AG10803 (cell line): ENCODE measurements at regions not wholly inside any gene's neighbourhood (a gene's known extent, or its start where the extent isn't known, plus 50 kb on each side); places are given as distances from the start of the nearest gene placed in this dataset.
A peak's percentile ranks its signal among the peaks of the same experiment; 100 is the strongest.

Experiments
- DNase-seq: peaks from one replicate; pipeline ENCODE4 v3.0.0; 2010; ENCODE audit warnings: low read depth
- H3K4me3 ChIP-seq: 2 replicates; pipeline ENCODE4 v1.5.1; 2011; ENCODE audit warnings: mild to moderate bottlenecking, low read length, control low read depth
- TF ChIP-seq, protein P1 (sequence below): conservative IDR thresholded peaks from 2 replicates; pipeline ENCODE4 v1.5.1; 2011; ENCODE audit warnings: mild to moderate bottlenecking, low read length, control low read depth, inconsistent platforms

DNA sequence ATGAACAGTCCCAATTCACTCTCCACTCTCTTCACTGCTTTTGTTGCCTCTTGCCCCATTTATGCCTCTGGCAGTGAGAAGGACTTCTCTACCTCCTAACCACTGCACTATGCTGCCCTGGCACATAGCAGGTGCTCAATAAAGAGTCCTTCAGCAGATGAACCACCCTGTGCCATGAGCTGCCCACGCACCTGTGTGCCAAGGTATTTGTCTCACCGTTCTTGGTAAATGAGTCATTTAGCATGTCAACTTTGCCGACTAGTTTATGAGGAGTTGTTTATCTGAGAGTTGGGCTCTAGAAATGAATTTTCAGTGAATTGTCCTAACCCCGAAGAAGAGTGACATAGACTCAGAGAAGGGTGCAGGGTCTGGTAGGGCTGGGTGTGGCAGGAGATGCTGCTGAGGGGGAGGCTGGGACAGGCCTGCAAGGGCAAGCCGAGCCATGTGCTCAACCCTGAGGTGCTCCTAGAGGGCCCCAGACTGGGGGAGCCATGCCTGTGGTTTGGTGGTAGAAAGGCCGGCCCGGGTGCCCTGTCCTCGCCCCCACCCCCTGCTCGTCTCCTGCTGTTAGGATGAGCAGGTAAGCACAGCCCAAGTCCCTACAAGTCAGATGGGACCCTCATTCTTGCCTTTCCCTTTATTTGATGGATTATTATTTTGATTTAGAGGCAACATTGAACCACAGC lies 654.5 kb downstream of the MATN1 start:
- no peak for DNase-seq
- TF ChIP-seq, protein P1, sequence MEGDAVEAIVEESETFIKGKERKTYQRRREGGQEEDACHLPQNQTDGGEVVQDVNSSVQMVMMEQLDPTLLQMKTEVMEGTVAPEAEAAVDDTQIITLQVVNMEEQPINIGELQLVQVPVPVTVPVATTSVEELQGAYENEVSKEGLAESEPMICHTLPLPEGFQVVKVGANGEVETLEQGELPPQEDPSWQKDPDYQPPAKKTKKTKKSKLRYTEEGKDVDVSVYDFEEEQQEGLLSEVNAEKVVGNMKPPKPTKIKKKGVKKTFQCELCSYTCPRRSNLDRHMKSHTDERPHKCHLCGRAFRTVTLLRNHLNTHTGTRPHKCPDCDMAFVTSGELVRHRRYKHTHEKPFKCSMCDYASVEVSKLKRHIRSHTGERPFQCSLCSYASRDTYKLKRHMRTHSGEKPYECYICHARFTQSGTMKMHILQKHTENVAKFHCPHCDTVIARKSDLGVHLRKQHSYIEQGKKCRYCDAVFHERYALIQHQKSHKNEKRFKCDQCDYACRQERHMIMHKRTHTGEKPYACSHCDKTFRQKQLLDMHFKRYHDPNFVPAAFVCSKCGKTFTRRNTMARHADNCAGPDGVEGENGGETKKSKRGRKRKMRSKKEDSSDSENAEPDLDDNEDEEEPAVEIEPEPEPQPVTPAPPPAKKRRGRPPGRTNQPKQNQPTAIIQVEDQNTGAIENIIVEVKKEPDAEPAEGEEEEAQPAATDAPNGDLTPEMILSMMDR = no peak
- H3K4me3 ChIP-seq = no peak overlapping the region

DNA sequence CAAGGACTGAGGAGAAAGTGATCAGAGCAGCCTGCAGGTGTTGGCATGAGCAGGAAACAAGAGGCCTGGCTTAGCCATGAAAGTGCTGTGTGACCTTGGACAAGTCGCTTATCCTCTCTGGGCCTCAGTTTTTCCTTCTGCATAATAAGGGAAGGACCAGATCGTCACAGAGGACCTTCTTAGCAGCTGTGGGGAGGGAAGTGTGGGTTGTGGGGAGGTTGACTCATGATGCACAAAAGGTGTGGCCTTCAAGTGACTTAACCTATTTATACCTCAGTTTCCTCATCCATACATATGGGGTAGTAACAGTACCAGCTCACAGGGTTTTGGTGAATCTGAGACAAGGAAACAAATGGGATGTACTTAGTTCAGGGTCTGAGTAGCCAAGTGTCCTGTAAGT lies 658.8 kb downstream of the MATN1 start:
- H3K4me3 ChIP-seq = no peak overlapping the region
- TF ChIP-seq, protein P1 = no peak
- no peak for DNase-seq

DNA sequence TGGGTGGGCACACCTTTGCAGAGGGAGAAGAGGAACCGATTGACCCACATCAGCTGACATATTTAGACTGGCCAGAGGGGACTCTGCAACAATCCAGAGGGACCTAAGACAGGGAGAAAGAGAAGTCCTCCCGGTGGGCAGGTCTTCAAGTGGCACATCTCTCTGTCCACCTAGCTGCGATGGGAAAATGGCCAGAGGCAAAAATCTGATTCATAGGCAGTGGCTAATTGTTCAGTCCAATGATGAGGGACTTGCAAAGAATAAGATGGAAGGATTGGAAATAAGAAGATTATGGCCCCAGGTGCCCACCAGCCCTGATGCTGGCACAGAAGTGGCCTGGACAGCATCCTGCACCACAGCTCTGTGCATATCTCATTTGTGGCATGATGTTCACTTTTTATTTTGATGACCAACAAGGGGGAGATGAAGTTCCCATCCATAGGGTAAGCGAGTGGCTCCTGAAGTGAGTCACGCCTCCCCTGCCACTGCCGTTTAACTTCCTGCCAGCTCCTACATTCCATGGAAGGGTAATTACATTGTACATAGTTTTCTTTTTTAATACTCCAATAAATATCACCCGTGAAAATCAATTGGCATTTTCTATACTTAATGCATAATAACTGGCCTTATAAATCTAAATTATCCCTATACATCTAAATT lies 659.6 kb downstream of the MATN1 start:
- no peak overlapping the region for H3K4me3 ChIP-seq
- DNase-seq = no peak
- TF ChIP-seq, protein P1 = no peak

DNA sequence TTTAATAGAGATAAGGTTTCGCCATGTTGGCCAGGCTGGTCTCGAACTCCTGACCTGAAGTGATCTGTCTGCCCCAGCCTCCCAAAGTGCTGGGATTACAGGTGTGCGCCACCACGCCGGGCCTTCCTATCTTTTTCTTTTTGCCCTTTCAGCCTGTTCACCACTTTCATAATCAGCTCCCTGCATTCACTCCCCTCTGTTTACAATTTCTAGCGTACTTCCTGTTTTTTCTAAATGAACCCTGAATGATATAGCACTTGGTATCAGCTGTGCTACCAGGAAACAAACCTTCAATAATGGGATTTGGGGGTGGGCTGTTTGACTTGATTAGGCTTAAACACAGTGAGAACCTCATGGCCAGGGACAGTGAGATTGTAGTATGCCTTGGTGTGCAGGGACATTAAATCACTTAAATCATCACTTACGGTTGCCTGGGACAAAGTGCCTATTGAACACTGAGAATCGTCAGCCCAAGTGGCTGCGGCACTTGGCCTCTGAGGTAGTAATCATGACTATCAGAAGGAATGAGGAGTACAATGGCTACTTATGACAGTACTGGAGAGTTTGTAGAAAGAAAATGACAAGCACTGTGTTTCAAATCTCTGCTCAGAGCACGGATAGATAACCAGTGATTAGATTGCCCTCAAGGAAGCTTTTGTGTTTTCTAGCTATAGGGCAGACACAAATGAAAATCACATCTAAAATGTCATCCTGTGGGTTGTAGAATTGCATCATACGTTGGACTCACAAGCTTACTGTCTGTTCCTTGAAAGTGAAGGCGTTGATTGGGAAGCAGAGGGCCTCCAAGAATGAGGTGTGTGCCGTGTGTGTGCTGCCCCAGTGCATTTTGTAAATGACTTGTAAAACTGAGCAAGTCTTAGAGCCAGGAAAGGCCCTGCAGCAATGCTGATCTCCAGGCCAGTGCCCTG lies 661.8 kb downstream of the MATN1 start:
- DNase-seq = no peak
- TF ChIP-seq, protein P1 = no peak

DNA sequence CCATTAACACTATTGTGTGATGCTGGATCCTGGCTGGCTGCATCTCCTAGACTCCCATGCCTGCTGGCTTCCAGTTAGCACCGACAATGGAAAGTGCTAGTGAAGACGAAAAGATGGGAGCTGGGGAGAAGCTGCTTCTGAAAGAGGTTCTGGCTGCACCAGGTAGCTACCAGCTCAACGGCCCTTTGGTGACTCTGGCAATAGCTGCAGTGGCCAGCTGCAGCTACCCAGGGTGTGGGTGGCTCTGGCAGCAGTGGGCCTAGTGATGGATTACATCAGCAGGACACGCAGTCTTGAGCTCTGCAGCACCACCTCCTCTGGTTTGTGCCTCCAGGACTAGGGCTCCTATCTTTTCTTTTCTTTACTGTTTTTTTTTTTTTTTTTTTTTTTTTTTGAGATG lies 662.6 kb downstream of the MATN1 start:
- no peak overlapping the region for H3K4me3 ChIP-seq
- DNase-seq = no peak
- TF ChIP-seq, protein P1 = no peak

More for the DNA sequence above, 661.8 kb downstream of the MATN1 start:
- no peak overlapping the region for H3K4me3 ChIP-seq

DNA sequence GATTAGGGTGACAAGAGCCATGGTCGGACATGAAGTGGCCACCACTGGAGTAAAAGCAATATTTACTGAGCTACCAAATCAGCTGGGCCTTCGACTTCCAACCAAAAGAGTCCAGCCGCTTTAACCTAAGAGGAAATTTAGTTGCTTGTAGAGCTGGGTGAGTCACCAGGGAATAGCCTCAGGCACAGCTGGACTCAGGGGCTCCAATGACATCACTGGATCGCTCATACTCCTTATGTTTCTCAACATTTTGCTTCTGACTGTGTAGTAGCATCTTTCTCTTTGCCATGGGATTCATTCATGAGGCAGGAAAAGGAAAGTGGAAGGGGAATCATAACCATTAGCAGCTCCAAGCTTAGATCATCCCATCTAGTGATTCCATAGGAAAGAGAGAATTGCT lies 664.4 kb downstream of the MATN1 start:
- TF ChIP-seq, protein P1 = no peak
- peak; percentile 72 for DNase-seq
- no peak overlapping the region for H3K4me3 ChIP-seq
